Right lung (tissue), 2 donors: ENCODE measurements at regions not wholly inside any gene's neighbourhood (a gene's known extent, or its start where the extent isn't known, plus 50 kb on each side); places are given as distances from the start of the nearest gene placed in this dataset.
A peak's percentile ranks its signal among the peaks of the same experiment; 100 is the strongest.

Source experiments
- DNase-seq, 2 donors: peaks; one replicate each; pipeline ENCODE4 v3.0.0-alpha.2; 2013

- peak in 1 of 2 donors; percentile 10 for DNase-seq
Observed at GRCh38 chr2:65846989-65847678, 414.7 kb upstream of the SPRED2 start.

GRCh38 chr2:65845442-65846182 lies 413.2 kb upstream of the SPRED2 start:
- DNase-seq = no peak

GRCh38 chr2:65842104-65842503 lies 409.7 kb upstream of the SPRED2 start:
- DNase-seq = no peak

- no peak for DNase-seq
Observed at GRCh38 chr2:65835975-65836549, 403.7 kb upstream of the SPRED2 start.

GRCh38 chr2:65834771-65835475 lies 402.5 kb upstream of the SPRED2 start:
- no peak for DNase-seq

- no peak for DNase-seq
Observed at GRCh38 chr2:65834062-65834461, 401.7 kb upstream of the SPRED2 start.

- DNase-seq = no peak
Observed at GRCh38 chr2:65831509-65831908, 399.1 kb upstream of the SPRED2 start.

- DNase-seq = no peak
Observed at GRCh38 chr2:65826567-65826966, 394.2 kb upstream of the SPRED2 start.

- no peak for DNase-seq
Observed at GRCh38 chr2:65823511-65823910, 391.1 kb upstream of the SPRED2 start.

GRCh38 chr2:65820454-65820853 lies 388.1 kb upstream of the SPRED2 start:
- no peak for DNase-seq

- DNase-seq = no peak
Observed at GRCh38 chr2:65819963-65820362, 387.6 kb upstream of the SPRED2 start.

- DNase-seq = no peak
Observed at GRCh38 chr2:65818873-65819451, 386.6 kb upstream of the SPRED2 start.

- no peak for DNase-seq
Observed at GRCh38 chr2:65813631-65814173, 381.3 kb upstream of the SPRED2 start.

GRCh38 chr2:65812887-65813286 lies 380.5 kb upstream of the SPRED2 start:
- no peak for DNase-seq

- DNase-seq = no peak
Observed at GRCh38 chr2:65807942-65808341, 375.5 kb upstream of the SPRED2 start.

GRCh38 chr2:65804777-65805176 lies 372.4 kb upstream of the SPRED2 start:
- DNase-seq = no peak

GRCh38 chr2:65802298-65802942 lies 370.0 kb upstream of the SPRED2 start:
- DNase-seq = no peak

- DNase-seq = no peak
Observed at GRCh38 chr2:65800998-65801397, 368.6 kb upstream of the SPRED2 start.

- no peak for DNase-seq
Observed at GRCh38 chr2:65799141-65799854, 366.9 kb upstream of the SPRED2 start.

GRCh38 chr2:65798641-65799040 lies 366.2 kb upstream of the SPRED2 start:
- no peak for DNase-seq

GRCh38 chr2:65794994-65795393 lies 362.6 kb upstream of the SPRED2 start:
- DNase-seq = no peak
